H1 (cell line): ENCODE measurements at regions not wholly inside any gene's neighbourhood (a gene's known extent, or its start where the extent isn't known, plus 50 kb on each side); places are given as distances from the start of the nearest gene placed in this dataset.

Experiments used
- CTCF ChIA-PET: fragments of 300-600 bp; sonication (Branson Sonifier 250); formaldehyde crosslinking; loops from one replicate; lab custom pipeline; 2021; ENCODE audit not compliant: partially characterized antibody; lab: Charles Lee
- POLR2A ChIA-PET: fragments of 300-600 bp; sonication (Branson Sonifier 250); formaldehyde crosslinking; loops from one replicate; lab custom pipeline; 2021; ENCODE audit warnings: inconsistent platforms; ENCODE audit not compliant: partially characterized antibody; lab: Charles Lee
- DNase-seq, 2 experiments: peaks; one replicate each; pipeline versions ENCODE4 v3.0.0 to v3.0.0-alpha.2; 2010 to 2022; ENCODE audit warnings: low spot score in 2 of 2, low read depth in 1 of 2, mixed read lengths in 1 of 2
- FAIRE-seq: peaks from 2 replicates; lab custom pipeline; 2011; peaks lifted over from hg19 to GRCh38; lab: Jason Lieb, UNC
- H2AFZ ChIP-seq: 2 replicates; pipeline ENCODE4 v1.8.1; 2012; ENCODE audit warnings: low read length, inconsistent platforms
- H2AK5ac ChIP-seq: 2 replicates; pipeline ENCODE4 v1.6.1; 2013; ENCODE audit warnings: low read depth, low read length
- H2BK120ac ChIP-seq: replicated peaks from 2 replicates; pipeline ENCODE3; 2013; ENCODE audit warnings: low read depth, low read length, inconsistent platforms
- H2BK12ac ChIP-seq: 2 replicates; pipeline ENCODE4 v1.6.1; 2013; ENCODE audit warnings: low read depth, low read length
- H2BK15ac ChIP-seq: 2 replicates; pipeline ENCODE4 v1.6.1; 2013; ENCODE audit warnings: low read length
- H2BK20ac ChIP-seq: 2 replicates; pipeline ENCODE4 v1.6.1; 2013; ENCODE audit warnings: low read length
- H2BK5ac ChIP-seq: 2 replicates; pipeline ENCODE4 v1.6.1; 2013; ENCODE audit warnings: low read depth, low read length
- H3K14ac ChIP-seq: 2 replicates; pipeline ENCODE4 v1.6.1; 2013; ENCODE audit warnings: inconsistent platforms; ENCODE audit not compliant: insufficient read length
- H3K18ac ChIP-seq: 2 replicates; pipeline ENCODE4 v1.6.1; 2013; ENCODE audit warnings: low read length; ENCODE audit errors: extremely low read depth
- H3K23ac ChIP-seq: 2 replicates; pipeline ENCODE4 v1.6.1; 2013; ENCODE audit warnings: inconsistent platforms; ENCODE audit not compliant: insufficient read length
- H3K23me2 ChIP-seq: 2 replicates; pipeline ENCODE4 v1.6.1; 2013; ENCODE audit warnings: low read depth, low read length
- H3K27ac ChIP-seq: 2 replicates; pipeline ENCODE4 v1.6.1; 2011; ENCODE audit warnings: low read depth, low read length, inconsistent platforms
- H3K27me3 ChIP-seq, 4 experiments: replicated peaks in 1 of 4; 1 replicate in 1 of 4; 2 replicates in 3 of 4; pipeline versions ENCODE4 v1.6.1 to v1.8.1; 2011 to 2013; ENCODE audit warnings: low read length in 3 of 4, mild to moderate bottlenecking in 3 of 4, inconsistent platforms in 2 of 4, mixed read lengths in 2 of 4, moderate library complexity in 1 of 4; ENCODE audit not compliant: control insufficient read depth in 3 of 4, insufficient read depth in 3 of 4; ENCODE audit errors: extremely low read depth in 1 of 4
- H3K36me3 ChIP-seq, 4 experiments: 2 replicates each; pipeline versions ENCODE4 v1.6.1 to v1.8.1; 2011 to 2013; ENCODE audit warnings: mild to moderate bottlenecking in 4 of 4, low read length in 3 of 4, moderate library complexity in 2 of 4, control low read depth in 1 of 4, inconsistent platforms in 1 of 4; ENCODE audit not compliant: insufficient read depth in 4 of 4, control insufficient read depth in 2 of 4
- H3K4ac ChIP-seq: replicated peaks from 2 replicates; pipeline ENCODE3; 2013; ENCODE audit warnings: low read length, low read depth, mixed read lengths, inconsistent platforms; ENCODE audit not compliant: insufficient read length
- H3K4me1 ChIP-seq, 4 experiments: replicated peaks in 1 of 4; 1 replicate in 1 of 4; 2 replicates in 3 of 4; pipeline versions ENCODE4 v1.6.1 to v1.8.1; 2011 to 2013; ENCODE audit warnings: low read length in 3 of 4, inconsistent platforms in 2 of 4, mixed read lengths in 1 of 4; ENCODE audit not compliant: insufficient read depth in 4 of 4, control insufficient read depth in 3 of 4
- H3K4me2 ChIP-seq, 2 experiments: 2 replicates each; pipeline versions ENCODE4 v1.6.1 to v1.8.1; 2011 to 2013; ENCODE audit warnings: low read depth in 2 of 2, low read length in 2 of 2, control low read depth in 1 of 2, inconsistent platforms in 1 of 2, mild to moderate bottlenecking in 1 of 2; ENCODE audit not compliant: insufficient read depth in 1 of 2
- H3K4me3 ChIP-seq, 4 experiments: fragments of 200-600, 300-600 bp in 1 of 4; sonication (generic), shearing (Covaris generic), sonication (Bioruptor Twin) in 1 of 4; 2 replicates each; pipeline versions ENCODE4 v1.5.1 to v1.8.1; 2011 to 2016; ENCODE audit warnings: low read length in 4 of 4, low read depth in 3 of 4, control low read depth in 2 of 4, inconsistent platforms in 2 of 4, mild to moderate bottlenecking in 2 of 4, mixed read lengths in 1 of 4, moderate library complexity in 1 of 4; ENCODE audit not compliant: insufficient read depth in 2 of 4; ENCODE audit errors: extremely low read depth in 1 of 4
- H3K56ac ChIP-seq: replicated peaks from 2 replicates; pipeline ENCODE3; 2013; ENCODE audit warnings: low read depth, mild to moderate bottlenecking, mixed read lengths, low read length, inconsistent platforms; ENCODE audit not compliant: insufficient read length
- H3K79me1 ChIP-seq: 2 replicates; pipeline ENCODE4 v1.6.1; 2013; ENCODE audit warnings: low read depth, low read length, control low read depth
- H3K79me2 ChIP-seq, 2 experiments: 2 replicates each; pipeline versions ENCODE4 v1.6.1 to v1.8.1; 2012 to 2013; ENCODE audit warnings: low read length in 2 of 2, mild to moderate bottlenecking in 2 of 2, inconsistent platforms in 1 of 2; ENCODE audit not compliant: insufficient read depth in 2 of 2, control insufficient read depth in 1 of 2
- H3K9ac ChIP-seq, 4 experiments: replicated peaks in 1 of 4; 1 replicate in 1 of 4; 2 replicates in 3 of 4; pipeline versions ENCODE4 v1.6.1 to v1.8.1; 2011 to 2013; ENCODE audit warnings: low read depth in 3 of 4, low read length in 3 of 4, control low read depth in 2 of 4, mild to moderate bottlenecking in 2 of 4, moderate library complexity in 2 of 4, inconsistent platforms in 1 of 4; ENCODE audit errors: extremely low read depth in 1 of 4
- H3K9me3 ChIP-seq, 2 experiments: 2 replicates each; pipeline versions ENCODE4 v1.6.1 to v1.8.1; 2012 to 2013; ENCODE audit warnings: mild to moderate bottlenecking in 2 of 2, moderate library complexity in 2 of 2, control low read depth in 1 of 2, inconsistent platforms in 1 of 2, low read depth in 1 of 2, low read length in 1 of 2, mixed read lengths in 1 of 2; ENCODE audit not compliant: insufficient read depth in 2 of 2
- H4K20me1 ChIP-seq, 2 experiments: replicated peaks in 1 of 2; 2 replicates each; pipeline versions ENCODE3 to v1.8.1; 2011 to 2013; ENCODE audit warnings: inconsistent platforms in 2 of 2, low read length in 2 of 2, mild to moderate bottlenecking in 1 of 2; ENCODE audit not compliant: insufficient read depth in 2 of 2, control insufficient read depth in 1 of 2
- H4K5ac ChIP-seq: 2 replicates; pipeline ENCODE4 v1.6.1; 2013; ENCODE audit warnings: low read length, low read depth, mixed read lengths, inconsistent platforms; ENCODE audit not compliant: insufficient read length
- H4K8ac ChIP-seq: 2 replicates; pipeline ENCODE4 v1.8.0; 2013; ENCODE audit warnings: mild to moderate bottlenecking, moderate library complexity, low read length, inconsistent platforms; ENCODE audit not compliant: insufficient read depth; ENCODE audit errors: extremely low read depth
- H4K91ac ChIP-seq: replicated peaks from 2 replicates; pipeline ENCODE3; 2013; ENCODE audit warnings: low read length, mixed read lengths, inconsistent platforms; ENCODE audit not compliant: insufficient read length
- CREB1 ChIP-seq: IDR thresholded peaks from 2 replicates; pipeline ENCODE4 v1.6.1; 2012; ENCODE audit warnings: inconsistent platforms
- EP300 ChIP-seq, 2 experiments: IDR thresholded peaks; 1 replicate in 1 of 2; 2 replicates in 1 of 2; pipeline ENCODE4 v1.6.1; 2011 to 2012; ENCODE audit warnings: low read depth in 2 of 2, low read length in 2 of 2, mild to moderate bottlenecking in 2 of 2, borderline replicate concordance in 1 of 2, inconsistent platforms in 1 of 2, moderate library complexity in 1 of 2
- JUND ChIP-seq: IDR thresholded peaks from 2 replicates; pipeline ENCODE4 v1.6.1; 2011; ENCODE audit warnings: mild to moderate bottlenecking, improper control_type of control experiment, low read length
- RNF2 ChIP-seq: fragments of 200-900, 300-1000 bp; sonication (generic); IDR thresholded peaks from 2 replicates; pipeline ENCODE4 v1.7.1; 2016; ENCODE audit warnings: borderline replicate concordance, low read depth, mild to moderate bottlenecking, antibody characterized with exemption, low read length; ENCODE audit not compliant: poor library complexity, severe bottlenecking; ENCODE audit errors: missing control alignments
- WGBS, 2 experiments: shearing (Covaris generic) in 1 of 2; methylation state at CpG; one replicate each; pipeline versions ENCODE4 v1.1.6 to v1.1.7; 2013 to 2015; ENCODE audit warnings: low lambda C conversion rate in 2 of 2, mixed read lengths in 2 of 2, inconsistent platforms in 1 of 2, low coverage in 1 of 2, missing lambda C conversion rate in 1 of 2; ENCODE audit not compliant: insufficient replicate concordance in 2 of 2, insufficient coverage in 1 of 2, insufficient read length in 1 of 2; ENCODE audit errors: extremely low coverage in 1 of 2, missing lambda C conversion rate in 1 of 2; 5-methylcytosine and 5-hydroxymethylcytosine counted together

GRCh38 chr4:100870940-100871772 is 353.3 kb upstream of the EMCN start:
- H2BK5ac ChIP-seq = no peak overlapping the region
- H3K9me3 ChIP-seq = no peaks in the 10 kb centered on the region
- no peak overlapping the region for H3K18ac ChIP-seq
- H3K9ac ChIP-seq = no peak overlapping the region
- peaks cover 0 to 4% (median 0%) of the 10 kb centered on the region in 4 experiments; a peak in 1 of 7 replicates for H3K4me1 ChIP-seq
- no peak overlapping the region for H3K14ac ChIP-seq
- no peaks in the 10 kb centered on the region for H3K79me2 ChIP-seq
- DNase-seq (no peak), FAIRE-seq (no peak)
- H3K4me3 ChIP-seq = no peak overlapping the region
- no peak overlapping the region for H4K5ac ChIP-seq
- H2BK120ac ChIP-seq = no peak overlapping the region
- no peak overlapping the region for H3K23ac ChIP-seq
- no peak overlapping the region for H3K4ac ChIP-seq
- no peaks in the 10 kb centered on the region for H3K27me3 ChIP-seq
- H3K56ac ChIP-seq = no peak overlapping the region
- no peak overlapping the region for H2AK5ac ChIP-seq
- H3K36me3 ChIP-seq = no peaks in the 10 kb centered on the region
- H3K27ac ChIP-seq = no peak overlapping the region
- H4K20me1 ChIP-seq = no peaks in the 10 kb centered on the region
- H2BK20ac ChIP-seq = no peak overlapping the region
- H3K4me2 ChIP-seq = no peak overlapping the region
- 86% methylated on average over 8 of the region's 8 CpGs; no CpG with 5 or more reads in 1 of the 2 experiments for WGBS, 2 experiments
- ChIA-PET CTCF (interaction anchor here (0.9 to 3.0 kb wide), 2 partner anchors 10 to 22 kb away, joined by 5 to 9 read pairs; no protein-coding TSS in a partner anchor), POLR2A (no interaction called here)
- H2AFZ ChIP-seq = no peak overlapping the region
- no peak overlapping the region for H4K8ac ChIP-seq
- no peak overlapping the region for H2BK15ac ChIP-seq
- H4K91ac ChIP-seq = no peak overlapping the region
- H2BK12ac ChIP-seq = no peak overlapping the region
- no peaks in the 10 kb centered on the region for H3K23me2 ChIP-seq
- H3K79me1 ChIP-seq = no peaks in the 10 kb centered on the region
- no peak for TF ChIP-seq CREB1
- no peak for TF ChIP-seq JUND
- TF ChIP-seq RNF2 = no peak
- TF ChIP-seq EP300 (IDR thresholded peaks at IDR 0.05; ENCODE audit: borderline replicate concordance in 1 of 2, low read depth in 2 of 2, low read length in 2 of 2) = no peak
